ENCODE measurements at regions not wholly inside any gene's neighbourhood (a gene's known extent, or its start where the extent isn't known, plus 50 kb on each side); places are given as distances from the start of the nearest gene placed in this dataset.

- no peak for TF ChIP-seq CTCF (IDR thresholded peaks at IDR 0.05 in 2 of 3, conservative IDR thresholded peaks at IDR 0.05 in 1 of 3; ENCODE audit: insufficient read depth in 2 of 3, low read depth in 1 of 3, low read length in 3 of 3)
- TF ChIP-seq ZNF224 (CRISPR knock-in tag; IDR thresholded peaks at IDR 0.05): no peak
Observed at GRCh38 chr15:35956056-35956455, 410.1 kb upstream of the DPH6 start.
